HG03108 (cell line): ENCODE measurements at regions not wholly inside any gene's neighbourhood (a gene's known extent, or its start where the extent isn't known, plus 50 kb on each side); places are given as distances from the start of the nearest gene placed in this dataset.

Source experiments
- ATAC-seq: cut with Tn5 transposase; IDR thresholded peaks from one replicate; pipeline ENCODE4 v1.9.1; 2021; ENCODE audit warnings: moderate library complexity; ENCODE audit not compliant: unreplicated experiment

DNA sequence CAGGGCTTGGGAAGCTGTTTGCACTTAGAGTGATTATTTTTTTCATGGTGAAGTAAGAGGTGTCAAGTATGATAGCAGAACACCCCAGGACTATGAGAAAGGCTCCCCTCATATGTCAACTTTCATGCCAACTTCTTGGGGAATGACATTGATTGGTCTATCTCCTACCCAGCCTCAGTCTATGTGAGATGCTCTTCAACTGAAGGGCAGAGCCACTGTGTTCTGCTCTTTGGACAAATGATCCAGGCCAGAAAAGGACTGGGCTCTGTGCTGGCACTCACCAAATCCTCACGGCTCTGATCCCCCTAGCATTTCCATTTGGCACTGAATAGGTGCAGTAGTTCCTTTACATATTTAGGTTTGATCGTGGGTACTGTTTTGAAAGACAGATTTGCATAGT lies 151.1 kb downstream of the DMRT2 start:
- no peak for ATAC-seq

DNA sequence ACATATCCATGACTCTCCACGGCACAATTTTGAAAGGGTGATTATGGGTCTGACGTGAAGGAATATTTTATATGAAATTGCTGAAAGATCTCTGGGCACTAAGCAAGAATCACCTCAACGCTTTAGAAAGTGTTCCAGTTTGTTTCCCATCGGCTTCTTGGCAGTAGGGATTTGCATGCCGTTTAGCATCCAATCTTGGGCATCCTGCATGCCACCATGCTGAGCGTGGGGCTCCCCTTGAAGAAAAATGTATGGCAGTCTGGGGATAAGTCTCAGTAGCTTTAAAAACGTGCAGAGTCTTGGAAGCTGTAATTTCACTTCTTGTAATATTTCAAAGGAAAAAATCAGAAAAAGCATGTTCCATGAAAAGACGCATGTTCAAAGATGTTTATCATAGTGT lies 151.7 kb downstream of the DMRT2 start:
- no peak for ATAC-seq

DNA sequence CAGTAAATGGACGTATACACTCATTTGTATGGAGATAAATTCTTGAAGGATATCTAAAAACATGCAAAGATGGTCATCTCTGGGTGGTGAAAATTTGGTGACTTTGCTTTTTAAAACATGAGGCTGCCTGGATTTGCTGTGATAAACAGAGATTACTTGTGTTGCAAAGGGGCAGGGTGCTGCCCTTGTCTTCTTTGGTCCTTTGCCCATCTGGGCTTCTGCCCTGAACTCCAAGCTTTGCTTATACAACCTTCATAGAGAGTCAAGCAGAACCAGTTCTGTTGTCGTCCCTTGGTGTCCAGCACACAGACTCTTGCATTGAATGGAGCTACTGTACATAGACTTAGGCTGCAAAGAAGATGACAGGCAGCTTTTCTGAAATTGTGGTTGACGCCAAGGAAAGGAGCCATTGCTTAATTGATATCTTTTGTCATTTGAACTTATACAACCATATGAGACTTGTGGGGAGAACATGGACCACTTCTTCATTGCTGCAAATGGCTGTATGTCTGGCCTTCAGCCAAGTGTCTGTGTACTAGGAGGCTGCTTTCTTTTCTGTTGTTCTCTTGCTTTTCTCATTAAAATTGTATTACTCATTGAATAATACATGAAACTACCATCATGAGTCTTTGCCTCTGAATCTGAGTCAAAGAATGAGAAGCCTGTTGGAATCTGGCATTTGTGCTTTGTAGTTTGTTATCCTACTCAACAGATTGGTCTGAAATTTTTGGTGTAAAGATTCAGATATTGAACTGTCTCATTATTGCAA lies 152.5 kb downstream of the DMRT2 start:
- no peak for ATAC-seq

DNA sequence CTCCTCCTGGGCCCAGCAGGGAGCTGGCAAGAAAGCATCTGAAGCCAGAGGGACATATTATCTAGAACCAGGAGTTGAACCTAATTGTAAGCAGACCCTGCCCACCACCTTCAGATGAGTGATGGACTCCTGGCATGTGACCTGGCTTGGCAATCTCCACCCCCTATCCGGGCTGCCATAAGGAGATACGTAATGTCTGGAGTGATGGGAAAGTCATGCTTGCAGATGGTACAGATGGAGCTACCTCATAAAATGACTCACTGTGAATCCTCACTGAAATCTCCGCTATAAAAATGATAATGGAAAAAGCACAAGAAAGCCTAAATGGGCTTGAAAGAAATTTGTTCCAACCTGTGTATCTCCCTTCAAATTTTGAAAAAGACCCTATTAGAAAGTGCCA lies 157.5 kb downstream of the DMRT2 start:
- ATAC-seq: no peak

DNA sequence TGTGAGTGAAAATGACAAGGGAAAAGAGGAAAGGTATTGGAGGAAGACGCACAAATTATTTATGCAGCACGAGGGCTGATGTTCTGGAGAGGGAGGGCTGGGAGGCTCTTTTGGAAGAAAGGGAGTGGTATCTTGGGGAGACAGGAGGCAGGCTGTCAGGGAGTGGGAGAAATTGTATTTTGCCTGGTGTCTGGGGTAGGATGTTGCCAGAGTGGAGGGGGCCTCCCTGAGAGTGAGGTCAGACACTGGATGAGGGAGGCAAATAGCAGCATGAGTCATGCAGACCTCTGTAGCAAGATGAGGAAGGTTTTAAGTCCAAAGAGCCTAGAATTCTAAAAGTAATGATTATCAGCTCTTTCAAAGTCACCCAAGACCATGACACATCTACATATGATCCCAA lies 158.0 kb downstream of the DMRT2 start:
- no peak for ATAC-seq

DNA sequence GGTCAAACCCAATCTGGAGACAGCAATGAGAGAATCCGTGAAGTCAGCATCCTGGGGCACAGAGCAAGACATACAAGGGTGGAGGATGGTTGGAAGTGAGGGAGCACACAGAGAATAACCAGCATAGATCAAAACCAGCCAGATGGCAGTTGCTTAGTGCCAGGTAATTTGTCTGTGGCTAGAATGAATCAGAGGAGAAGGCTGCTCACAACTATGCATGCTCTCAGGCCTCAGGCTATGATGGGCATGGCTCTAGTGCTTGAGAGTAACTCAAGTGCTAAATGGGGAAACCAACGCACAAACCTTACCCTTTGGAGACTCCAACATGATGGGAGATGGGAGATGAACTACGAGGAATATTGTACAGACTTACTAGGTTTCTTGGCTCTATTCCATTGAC lies 160.8 kb downstream of the DMRT2 start:
- ATAC-seq: no peak

DNA sequence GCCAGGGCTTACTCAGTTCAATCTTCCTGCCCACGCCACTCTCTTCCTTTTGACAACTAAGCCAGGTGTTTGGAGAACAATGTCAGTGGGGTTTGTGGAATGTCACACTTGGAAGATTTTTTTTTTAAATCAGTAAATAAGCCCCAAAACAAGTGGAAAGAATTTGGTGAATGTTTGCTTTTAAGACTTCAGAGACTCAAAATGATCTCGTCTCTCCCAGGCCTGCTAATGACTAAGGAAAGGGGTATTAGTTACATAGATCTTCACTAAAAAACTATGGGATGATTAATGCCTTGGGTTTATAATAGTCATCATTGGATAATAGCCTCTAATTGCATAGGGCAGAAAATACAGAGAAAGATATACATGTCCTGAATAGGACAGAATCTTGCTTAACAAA lies 166.4 kb downstream of the DMRT2 start:
- no peak for ATAC-seq

DNA sequence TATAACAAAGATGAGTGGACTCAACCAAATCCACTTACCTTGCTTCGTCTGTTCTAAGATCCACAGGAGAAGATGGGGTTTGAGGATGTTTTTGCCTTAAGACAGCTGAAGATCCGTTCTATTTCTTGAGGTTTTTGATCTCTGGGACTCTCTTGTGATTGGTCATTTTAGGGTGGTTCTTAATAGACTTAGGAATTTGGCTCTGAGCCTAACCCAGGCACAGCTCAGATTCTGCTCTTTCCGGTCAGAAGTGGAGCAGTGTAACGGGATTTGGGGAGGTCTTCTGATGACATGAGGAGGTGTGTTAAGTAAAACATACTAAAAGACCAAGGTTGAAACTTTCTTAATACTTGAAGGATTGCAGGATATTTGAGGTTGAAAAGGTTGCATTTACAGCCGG lies 166.9 kb downstream of the DMRT2 start:
- no peak for ATAC-seq

DNA sequence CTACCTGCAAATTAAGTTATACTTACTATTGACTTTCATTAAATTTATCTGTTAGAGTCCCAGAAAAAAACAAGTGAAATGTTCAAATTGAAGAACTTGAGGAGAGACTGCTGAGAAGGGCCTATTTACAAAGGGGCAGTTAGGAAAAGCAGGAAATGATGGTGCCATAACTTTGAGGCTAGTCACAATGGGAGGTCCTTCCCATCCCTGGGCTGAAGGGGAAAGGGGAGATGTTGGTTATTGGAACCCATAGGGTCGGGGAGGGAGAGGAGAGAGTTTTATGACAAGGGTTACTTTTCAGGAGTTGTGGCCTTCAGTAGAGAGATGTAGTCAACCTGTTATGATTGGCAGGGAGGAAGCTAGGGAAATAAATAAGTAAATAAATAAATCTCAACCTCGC lies 169.1 kb downstream of the DMRT2 start:
- no peak for ATAC-seq

DNA sequence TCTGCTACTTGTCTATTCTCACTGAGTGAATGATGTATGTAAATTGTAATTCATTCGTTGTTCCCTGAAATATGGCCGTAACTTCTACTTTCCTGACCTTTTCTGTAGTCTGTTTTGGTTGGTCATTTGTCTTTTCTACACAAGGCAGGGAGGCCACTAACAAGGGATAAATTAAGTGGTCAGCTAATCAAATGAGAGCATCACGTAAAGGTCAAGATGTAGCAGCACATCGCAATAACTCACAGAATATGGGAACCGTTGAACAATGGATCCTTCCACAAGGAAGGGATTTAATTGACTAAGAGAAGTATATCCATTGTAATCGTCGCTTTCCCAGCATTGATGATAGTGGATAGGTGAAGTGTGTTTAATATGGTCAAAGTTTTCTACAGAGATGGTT lies 171.1 kb downstream of the DMRT2 start:
- no peak for ATAC-seq

DNA sequence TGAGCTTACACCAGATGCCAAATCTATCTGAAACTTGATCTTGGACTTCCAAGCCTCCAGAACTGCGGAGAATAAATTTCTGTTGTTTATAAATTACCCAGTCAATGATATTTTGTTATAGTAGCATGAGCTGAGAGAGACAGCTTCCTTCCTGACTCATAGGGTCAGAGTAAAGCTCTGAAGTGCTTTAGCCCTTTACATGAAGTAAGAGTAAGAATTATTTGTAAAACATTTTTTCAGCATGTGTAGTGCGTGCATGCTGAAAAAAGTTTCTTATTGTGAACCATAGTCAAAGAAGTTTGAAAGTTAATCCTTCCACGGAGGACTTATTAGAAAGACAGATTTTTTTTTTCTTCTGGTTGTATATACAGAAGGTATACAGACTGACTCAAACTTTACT lies 172.4 kb downstream of the DMRT2 start:
- no peak for ATAC-seq

DNA sequence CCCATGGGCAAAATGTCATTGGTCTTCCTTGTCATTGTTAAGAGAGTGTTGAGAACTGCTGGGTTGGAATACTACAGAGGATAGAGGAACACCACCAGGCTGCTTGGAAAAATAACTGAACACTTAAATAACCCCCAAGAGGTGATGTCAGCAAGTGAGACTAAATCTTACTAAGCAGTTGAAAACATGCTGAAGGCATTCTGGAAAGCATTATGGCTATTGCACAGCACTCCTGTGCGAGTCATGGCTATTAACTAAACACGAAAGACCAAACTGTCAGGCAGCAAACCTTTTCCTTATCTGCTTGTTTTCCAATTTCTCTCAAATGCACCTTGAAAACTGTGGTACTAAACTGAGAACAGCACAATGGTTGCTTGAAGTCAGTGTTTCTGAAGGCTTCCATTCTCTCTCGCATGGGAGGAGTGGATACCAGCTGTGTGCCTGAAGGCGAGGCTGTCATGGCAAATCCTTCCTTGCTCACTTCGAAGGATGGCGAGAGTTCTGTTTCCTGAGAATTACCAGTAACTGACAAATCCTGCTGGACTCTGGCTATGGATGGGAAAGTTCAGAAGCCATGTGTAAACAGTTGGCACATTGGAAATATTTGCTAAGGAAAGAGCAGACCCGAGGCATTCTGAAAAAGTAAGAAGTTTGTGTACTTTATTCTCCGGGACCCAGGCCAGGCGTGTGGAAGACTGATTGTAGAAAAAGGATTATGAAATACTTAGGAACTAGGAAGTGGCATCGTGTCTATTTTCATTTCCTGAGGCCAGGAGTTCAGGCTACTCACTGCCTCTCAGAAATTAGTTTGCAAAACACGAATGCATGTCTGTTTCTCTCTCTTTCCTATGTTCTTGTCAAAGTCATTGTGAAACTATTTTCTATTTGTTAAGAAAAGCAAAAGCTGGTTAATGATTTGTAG lies 182.1 kb downstream of the DMRT2 start:
- no peak for ATAC-seq

DNA sequence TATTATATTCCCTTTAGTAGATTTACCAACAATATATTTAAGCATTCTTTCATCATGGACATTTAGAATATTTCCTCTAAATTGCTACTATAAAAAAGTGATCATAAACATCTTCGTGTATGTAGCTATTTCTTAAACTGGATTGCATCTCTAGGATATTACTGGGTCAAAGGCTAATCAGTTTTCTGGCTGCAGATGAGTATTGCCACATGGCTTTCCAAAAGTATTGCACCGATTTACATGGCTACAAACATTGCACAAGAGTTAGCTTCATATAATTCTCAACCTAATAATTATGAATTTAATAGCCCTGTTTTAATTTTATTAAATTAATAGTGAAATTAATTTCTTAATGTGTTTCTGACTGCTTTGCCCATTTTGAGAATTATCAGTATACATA lies 183.4 kb downstream of the DMRT2 start:
- no peak for ATAC-seq

DNA sequence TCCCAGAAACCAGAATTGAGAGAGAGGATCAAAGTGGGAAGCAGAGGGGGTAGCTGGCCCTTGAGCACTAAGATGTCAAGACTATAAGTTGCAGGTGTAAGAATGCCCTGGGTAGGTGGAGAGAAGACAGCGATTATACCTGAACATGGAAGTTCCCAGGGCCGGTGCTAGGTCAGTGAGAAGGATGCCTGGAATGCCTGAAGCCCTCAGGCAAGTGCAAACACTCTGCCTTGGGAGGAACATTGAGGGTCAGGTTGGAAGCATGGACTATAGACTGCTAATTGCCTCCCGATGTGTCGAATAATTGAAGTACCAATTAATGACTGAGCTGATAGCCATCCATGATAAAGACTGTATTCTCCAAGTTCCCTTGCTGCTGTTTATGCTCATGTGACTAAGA lies 185.5 kb downstream of the DMRT2 start:
- ATAC-seq: no peak

DNA sequence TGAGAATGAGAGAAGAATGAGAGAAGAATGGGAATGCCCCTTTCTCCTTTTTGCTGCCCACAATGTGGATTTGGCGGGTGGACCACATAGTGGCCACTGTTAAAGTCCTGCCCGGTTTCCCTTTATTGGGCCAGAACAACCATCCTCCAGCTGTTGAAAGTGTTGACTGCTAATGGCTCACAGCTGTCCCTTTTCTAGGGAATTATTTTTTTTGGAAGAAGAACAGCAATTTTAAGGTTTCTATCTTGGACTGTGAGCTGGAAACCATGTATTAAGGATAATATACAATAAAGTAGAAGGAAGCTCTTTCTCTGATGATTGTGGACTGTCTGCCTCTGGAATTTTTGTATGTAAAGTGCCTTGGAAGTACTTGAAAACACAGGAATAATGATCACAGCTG lies 185.9 kb downstream of the DMRT2 start:
- no peak for ATAC-seq

DNA sequence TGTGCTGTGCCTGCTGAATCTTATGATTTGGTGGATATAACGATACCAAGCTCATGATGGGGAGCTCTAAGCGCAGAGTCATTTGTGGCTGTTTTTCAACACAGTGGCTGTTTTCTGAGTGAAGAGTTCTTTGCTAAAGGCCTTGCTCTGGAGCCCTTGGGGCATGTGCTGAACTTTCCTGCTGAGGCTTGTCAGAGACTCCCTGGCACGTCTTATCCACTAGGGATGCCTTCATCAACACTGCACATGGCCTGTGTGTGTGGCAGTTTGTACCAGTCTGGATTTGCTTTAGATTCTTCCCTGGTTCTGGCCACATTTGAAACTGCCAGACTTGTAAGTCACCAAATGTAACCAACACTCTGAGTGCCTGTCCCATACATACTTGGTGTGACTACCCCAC lies 188.2 kb downstream of the DMRT2 start:
- no peak for ATAC-seq

DNA sequence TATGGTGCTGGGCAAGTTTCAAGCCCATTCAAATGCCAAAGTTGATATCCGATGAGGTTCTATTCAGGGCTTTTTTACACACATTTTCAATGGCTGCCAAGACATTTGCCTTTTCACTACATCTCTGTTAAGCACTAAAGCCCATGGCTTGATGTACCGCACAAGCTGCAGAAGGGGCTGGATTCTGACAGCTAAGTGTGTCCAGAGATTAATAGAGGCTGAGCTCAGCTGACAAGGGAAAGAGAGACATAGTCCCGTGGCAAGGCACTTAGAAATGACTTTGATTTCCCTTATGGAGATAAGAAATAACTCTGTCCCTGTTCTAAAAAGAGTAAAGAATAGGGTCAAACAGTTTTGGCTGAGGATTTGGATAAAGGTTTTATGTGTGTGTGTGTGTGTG lies 198.6 kb downstream of the DMRT2 start:
- no peak for ATAC-seq

DNA sequence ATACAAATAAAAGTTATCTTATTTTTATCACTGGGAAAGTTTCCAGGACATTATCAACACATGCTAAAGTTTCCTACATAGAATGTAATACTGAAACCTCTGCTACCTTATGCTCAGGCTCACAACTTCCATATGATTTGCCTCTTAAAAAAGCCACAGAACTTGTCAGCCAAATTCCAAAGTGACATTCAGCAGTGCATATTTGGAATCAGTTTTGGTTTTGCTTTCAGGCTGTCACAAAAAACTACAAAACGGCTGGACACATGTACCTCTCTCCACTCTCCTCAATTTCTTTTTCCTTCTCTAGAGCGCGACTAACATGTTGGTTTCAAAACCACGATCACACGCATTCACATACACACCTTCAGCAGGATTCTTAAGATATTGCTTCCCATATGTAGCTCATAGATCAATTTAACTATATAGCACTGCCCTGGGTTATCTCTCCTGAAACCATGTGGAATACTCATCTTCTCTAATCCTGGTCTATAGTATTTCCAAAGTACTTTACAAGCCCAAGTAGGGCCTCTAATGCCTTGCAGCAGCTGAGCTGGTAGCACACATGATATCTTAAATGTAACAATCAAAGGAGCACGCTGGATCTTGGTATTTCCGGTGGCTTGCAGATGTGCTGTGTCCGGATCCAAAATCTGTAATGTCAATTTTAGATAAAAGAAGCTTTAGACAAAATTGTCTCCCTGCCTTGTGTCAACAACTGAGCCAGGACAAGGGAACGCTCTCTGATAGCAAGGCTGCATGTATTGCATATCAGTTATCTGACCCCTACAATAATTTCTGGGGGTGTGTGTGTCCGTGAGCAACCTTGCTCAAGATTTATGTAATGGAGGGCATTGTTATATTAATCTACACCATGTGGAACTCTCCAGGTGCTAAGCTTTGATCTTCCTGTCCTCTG lies 203.2 kb downstream of the DMRT2 start:
- ATAC-seq: no peak

DNA sequence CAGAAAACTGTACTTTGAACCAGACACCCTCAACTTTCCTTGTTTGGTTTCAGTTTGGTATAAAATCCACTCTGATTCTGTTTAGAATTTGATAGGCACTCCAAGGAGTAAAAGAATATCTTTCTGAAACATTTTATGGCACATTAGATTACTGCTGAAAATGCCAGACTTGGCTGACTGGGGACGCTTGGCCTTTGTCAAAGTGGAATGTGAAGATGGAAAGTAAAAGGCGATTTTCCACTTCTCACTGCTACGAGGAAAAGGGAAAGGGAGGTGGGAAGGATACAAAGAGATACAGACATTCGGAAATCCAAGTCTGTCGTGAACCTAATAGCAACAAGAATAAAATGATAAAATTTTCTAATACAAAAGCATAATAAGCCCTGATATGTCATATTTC lies 203.9 kb downstream of the DMRT2 start:
- ATAC-seq: no peak

DNA sequence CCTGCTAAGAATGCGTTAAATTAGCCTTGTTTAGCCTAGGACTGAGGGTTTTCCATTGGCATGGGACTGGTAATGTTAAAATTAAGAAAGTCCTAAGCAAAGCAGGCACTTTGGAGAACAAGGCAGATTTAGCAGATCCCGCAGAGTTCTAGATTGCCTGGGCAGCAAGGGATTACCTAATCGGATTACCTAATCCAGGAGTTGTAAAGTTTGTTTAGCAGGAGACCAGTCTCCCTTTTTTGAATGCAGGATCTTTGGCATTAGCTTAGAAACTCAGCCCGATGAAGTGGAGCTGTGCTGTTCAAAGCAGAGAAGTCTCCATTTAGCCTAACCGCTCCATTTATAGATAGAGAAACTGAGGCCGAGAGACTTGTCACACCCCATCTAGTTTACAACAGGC lies 206.0 kb downstream of the DMRT2 start:
- ATAC-seq: no peak

DNA sequence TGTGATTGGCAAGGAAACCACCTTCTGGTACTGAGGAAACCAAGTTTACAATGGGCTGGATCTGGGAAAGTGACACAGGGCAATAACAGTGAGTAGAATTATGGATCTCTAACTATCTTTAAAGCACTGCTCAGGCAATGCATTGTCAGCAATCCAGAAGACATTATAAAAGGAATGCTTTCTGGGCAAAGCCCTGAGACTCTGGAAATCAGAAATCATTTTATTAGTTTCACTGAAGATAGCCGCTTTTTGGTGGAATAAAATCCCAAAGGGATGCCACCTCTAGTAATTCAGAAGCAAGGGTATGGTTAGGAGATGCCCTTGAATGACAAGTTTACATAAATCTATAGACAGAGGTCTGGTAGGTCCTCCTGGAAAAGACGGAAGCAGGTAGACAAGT lies 211.1 kb downstream of the DMRT2 start:
- ATAC-seq: no peak
